NCI-H2081 treated with DMSO at 0.1 percent for 48 hours (cell line): ENCODE measurements at regions not wholly inside any gene's neighbourhood (a gene's known extent, or its start where the extent isn't known, plus 50 kb on each side); places are given as distances from the start of the nearest gene placed in this dataset.
"Not testable (repeated sequence)": the region's sequence is repeated elsewhere in the genome, so short reads cannot be mapped to it uniquely, and the experiment has no call there.

Source experiments
- DNase-seq: peaks from one replicate; lab custom pipeline; 2025; lab: John Stamatoyannopoulos, UW

DNA sequence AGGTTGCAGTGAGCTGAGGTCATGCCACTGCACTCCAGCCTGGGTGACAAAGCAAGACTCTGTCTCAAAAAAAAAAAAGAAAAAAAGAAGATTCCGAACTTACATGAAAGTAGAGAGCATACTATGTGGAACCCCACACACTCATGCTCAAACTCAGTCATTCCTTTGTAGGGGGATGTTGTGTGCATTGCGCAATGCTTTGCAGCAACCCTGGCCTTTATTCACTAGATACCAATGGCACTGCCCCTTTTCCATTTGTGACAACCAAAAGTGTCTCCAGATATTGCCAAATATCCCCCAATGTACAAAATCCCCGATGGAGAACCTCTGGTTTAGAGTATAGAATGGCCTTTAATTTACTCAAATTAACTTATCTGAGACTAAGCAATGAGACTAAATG lies 158.6 kb downstream of the GJA1 start:
- DNase-seq = no peak

DNA sequence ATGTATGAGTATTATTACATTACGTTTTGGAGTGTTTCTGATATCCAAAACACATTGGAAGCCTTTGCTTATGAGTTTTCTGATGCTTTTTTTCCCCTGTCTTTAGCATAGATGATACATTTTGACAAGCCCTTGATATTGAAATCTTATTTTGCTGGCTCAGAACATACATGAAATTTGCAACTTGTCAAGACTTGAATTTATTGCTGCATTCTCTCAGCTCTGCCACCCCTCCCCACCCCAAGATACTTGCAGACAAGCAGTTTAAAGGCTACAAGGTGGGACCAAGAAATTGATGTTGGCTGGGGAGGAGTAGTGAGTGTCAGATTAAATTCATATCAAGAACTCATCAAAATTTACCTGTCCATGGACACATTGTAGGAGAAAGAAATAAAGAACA lies 160.2 kb downstream of the GJA1 start:
- DNase-seq = no peak

DNA sequence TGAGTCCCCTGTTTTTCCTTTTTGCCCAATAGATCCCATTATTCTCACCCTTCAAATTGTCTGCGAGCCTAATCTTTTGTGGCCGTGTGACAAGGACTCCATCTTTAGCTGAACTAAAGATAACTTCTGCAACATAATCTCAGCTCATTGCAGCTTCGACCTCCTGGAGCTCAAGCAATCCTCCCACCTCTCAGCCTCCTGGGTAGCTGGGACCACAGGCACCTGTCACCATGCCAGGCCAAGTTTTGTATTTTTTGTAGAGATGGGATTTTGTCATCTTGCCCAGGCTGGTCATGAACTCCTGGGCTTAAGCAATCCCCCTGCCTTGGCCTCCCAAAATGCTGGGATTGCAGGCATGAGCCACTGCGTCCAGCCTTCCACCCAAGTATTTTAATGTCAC lies 161.0 kb downstream of the GJA1 start:
- no peak for DNase-seq

DNA sequence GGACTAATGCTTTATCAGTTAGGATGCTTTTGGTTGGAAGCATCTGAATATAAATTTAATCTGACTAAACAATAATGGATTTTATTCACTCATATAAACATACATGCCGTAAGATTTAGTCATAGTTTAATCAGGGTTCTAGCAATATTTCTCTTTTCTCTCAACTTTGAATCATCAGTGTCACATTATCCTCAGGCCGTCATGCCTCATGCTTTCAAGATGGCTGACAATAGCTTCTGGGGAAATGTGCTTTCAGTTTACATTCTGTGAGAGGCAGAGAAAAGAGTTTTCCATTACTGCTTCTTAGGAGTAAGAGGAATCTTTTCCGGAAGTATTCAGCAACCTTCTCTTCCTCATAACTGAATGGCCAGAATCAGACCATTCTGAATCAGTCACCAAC lies 162.2 kb downstream of the GJA1 start:
- no peak for DNase-seq

DNA sequence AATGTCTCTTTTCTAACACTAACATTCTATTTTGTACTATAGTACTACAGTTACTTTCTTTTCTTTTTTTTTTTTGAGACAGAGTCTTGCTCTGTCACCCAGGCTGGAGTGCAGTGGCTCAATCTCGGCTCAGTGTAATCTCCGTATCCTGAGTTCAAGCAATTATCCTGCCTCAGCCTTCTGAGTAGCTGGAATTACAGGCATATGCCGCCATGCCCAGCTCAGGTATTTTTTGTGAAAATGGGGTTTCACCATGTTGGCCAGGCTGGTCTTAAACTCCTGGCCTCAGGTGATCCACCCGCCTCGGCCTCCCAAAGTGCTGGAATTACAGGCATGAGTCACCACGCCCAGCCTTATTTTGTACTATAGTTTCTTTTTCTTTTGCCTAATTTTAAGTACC lies 163.9 kb downstream of the GJA1 start:
- not testable (repeated sequence) for DNase-seq

DNA sequence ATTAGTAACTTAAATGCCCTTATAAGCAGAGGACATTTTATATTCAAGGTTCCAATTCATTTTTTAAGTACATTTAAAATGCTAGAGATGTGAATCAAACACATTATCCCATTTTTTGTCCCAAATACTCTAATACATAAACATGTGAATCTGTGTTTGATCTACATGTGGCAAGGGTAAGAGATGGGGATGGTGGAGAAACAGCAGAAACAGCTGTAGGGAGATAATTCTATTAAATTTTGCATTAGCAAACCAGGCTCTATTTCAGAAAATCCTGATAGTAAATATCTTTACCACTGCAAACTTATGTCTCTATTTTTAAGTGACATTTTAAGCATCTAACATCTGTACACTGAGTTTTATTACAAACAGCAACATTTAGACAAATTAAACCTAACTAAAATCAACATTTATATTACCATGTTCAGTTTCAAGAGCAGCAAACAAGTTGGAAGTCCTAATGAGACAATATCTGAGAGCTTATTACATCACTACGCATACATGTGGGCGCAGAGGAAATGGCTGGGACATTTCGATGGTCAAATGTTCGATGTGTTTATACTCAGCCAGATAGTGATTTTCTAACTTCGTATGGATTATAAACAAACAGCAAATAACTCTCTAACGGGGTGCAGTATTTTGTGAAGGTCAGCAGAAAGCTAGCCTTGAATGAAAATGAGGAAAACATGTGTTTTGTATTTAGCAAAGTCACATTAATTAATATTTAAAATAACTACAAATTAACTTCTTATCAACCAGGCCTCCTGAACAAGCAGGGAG lies 165.1 kb downstream of the GJA1 start:
- no peak for DNase-seq

DNA sequence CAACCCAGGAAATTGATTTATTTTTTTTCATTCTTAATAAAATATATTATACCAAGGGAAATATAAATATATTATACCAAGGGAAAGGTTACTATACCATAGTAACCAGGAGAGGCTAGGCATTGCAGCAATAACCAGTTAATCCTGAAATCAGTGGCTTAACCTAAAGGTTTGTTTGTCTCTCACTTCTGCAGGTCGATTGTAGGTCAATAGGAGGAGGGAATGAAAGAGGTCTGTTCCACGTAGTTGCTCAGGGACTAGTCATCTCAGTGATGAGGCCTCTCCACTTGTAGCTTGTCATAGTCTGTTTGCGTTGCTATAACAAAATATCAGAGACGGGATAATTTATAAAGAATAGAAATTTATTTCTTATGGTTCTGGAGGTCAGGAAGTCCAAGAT lies 168.0 kb downstream of the GJA1 start:
- no peak for DNase-seq

DNA sequence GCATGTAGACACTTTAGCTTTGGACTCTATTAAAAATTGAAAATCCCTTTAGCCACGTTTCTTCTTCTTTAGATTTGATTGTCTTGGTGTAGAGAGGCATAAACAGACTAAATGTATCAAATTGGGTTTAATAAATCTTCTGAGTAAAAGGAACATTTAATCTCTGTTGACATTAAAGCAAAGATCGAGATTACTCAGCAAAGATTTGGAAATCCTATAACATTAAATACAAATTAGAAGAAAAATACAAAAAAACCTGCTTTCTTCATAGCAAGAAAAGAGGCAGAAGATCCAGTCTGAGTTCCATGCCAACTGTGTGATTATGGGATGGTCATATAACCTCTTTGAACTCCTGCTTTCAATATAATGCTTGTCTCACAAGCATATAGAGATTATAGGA lies 172.3 kb downstream of the GJA1 start:
- DNase-seq = no peak

DNA sequence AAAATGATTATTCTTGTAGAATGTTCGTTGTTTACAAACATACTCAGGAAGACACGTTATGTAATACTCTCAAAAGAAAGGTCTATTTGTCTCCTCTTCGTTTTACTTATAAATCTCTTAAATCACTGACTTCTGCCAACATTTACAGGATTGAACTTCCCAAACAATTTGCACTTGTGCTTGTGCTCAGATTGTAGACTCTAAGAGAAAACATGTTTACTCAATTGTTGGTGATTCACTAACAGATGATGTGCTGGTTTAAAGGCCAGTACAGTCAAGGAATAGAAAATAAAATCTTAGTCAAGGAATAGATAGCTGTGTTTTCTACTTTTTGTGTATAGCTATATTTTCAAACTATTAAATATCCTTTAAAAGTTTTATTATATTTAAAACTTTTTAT lies 172.8 kb downstream of the GJA1 start:
- DNase-seq = no peak

DNA sequence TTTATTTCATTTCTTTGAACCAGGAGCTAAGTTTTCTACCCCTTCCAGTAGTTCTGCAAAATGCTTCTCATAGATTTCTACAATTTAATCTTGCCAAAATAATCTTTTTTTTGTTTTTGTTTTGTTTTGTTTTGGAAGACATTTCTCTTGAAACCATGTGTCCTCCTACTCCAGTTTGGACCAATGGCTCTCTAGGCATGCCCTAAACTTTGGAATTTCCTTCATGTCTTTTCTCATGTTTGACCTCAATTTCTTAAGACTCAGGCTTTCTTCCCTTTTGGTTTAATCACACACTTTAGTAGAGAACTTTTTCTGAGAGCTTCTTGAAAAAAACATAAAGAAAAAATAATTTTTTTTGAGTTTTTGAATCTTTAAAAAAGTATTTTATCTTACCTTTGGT lies 173.8 kb downstream of the GJA1 start:
- DNase-seq = no peak

DNA sequence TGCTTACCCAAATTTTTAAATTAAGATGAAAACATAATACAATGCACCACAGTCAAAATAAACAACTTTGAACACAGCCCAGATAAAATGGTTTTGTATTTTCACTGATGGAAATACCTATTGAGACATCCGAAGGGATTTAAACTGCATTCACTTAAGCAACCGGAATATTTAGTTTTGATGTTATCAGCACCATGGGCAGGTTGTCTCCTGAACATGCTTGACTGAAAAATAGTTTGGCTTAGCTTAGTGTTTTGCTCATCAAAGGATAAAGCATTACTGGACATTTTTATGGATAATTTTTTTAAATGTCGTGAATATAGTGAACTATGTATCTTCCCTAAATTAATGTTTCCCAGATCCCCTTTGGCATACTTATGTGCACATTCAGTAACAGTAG lies 177.5 kb downstream of the GJA1 start:
- DNase-seq = no peak

DNA sequence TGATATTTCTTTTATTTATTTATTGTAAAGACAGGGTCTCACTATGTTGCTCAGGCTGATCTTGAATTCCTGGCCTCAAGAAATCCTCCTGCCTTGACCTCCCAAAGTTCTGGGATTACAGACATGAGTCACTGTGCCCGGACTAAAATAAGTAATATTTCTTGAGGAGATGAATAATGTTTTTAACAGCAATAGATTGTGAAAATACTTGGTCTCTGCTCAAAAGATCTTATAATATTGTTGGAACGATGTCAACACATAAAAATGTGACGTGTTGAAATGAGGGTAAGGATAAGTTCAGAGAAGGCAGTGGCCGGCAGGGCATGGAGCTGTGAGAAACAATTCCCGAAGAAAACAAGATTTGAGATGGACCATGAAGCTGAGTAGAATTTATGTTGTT lies 178.7 kb downstream of the GJA1 start:
- DNase-seq = no peak

DNA sequence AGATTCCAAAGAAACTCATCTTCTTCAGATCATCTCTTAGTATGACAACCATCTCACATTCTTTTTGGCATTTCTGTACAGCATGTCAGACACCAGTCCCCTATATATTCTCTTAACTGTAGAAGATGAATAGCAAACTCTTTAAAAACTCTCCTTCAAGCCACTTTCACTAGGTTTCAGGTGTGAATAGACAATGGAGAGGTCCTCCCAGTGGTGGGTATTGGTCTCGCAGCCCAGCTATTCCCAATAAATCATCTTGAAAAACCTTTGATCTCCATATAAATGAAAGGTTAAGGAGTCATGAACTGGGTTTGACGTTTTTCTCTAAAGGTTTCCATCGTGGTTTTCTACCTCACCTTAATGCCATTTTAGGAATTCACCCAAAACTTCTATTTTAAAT lies 180.0 kb downstream of the GJA1 start:
- no peak for DNase-seq

DNA sequence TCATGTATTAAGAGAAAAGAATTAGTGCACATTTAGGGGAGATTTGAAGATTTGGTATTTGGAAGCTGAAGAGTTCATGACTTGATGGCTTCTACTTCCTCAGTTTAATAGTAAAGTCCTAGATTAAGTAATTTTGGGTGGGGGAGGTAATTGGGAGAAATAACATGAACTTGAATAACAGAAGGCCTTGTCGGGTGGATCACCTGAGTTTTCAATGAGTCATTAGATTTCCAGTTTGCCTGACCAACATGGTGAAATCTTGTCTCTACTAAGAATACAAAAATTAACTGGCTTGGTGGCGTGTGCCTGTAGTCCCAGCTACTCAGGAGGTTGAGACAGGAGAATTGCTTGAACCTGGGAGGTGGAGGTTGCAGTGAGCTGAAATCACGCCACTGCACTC lies 181.0 kb downstream of the GJA1 start:
- no peak for DNase-seq

DNA sequence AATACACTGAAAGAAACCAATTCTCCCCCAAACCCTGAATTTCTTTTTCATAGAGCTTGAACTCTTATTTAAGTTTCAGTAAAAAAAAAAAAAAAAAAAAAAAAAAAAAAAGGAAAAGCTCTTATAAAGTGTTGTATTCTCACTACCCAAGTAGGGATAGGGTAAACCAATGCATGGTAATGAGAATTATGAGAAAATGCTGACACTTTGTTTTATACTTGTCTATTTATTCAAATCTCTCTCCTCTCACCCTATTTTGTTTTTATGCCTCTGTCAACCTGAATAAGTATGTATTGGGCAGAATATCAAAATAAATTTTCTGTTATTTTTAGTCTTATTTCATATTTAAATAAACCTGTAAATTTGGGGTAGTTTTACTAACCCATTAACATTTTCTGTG lies 181.9 kb downstream of the GJA1 start:
- DNase-seq = no peak

DNA sequence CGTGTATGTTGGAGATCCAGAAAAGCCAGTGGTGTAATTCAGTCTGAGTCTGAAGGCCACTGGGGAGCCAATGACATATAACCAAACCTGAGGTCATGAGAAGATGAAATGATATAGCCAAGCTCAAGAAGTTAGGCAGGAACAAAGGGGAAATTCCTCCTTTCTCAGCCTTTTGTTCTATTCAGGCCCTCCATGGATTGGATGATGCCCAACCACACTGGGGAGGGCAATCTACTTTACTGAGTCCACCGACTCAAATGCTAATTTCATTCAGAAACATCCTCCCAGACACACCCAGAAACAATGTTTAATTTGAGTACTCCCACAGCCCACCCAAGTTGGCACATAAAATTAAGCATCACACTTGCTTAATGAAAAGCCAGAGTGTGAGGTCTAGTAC lies 183.6 kb downstream of the GJA1 start:
- no peak for DNase-seq

DNA sequence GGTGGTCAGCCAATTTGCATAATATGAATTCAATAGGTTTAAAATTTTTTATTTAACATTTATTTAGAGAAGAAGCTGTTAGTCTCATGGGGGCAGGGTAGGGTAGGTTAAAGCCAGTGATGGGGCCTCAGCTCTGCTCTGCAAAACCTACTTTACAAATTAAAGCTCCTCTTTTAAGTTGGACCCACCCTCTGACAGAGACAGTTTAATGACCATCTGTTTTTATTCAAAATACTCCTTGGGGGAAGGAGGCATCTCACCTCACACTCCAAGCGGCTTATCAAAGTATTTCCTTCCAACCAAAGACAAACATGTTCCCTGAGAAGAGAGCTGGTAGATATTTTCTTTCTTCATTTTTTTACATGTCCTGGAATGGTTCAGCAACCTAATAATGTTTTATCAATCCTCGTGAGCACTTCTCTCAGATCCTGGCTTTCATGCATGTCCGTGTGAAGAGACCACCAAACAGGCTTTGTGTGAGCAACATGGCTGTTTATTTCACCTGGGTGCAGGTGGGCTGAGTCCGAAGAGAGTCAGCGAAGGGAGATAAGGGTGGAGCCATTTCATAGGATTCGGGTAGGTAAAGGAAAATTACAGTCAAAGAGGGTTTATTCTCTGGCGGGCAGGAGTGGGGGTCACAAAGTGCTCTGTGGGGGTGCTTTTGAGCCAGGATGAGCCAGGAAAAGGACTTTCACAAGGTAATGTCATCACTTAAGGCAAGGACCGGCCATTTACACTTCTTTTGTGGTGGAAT lies 184.7 kb downstream of the GJA1 start:
- DNase-seq = no peak

DNA sequence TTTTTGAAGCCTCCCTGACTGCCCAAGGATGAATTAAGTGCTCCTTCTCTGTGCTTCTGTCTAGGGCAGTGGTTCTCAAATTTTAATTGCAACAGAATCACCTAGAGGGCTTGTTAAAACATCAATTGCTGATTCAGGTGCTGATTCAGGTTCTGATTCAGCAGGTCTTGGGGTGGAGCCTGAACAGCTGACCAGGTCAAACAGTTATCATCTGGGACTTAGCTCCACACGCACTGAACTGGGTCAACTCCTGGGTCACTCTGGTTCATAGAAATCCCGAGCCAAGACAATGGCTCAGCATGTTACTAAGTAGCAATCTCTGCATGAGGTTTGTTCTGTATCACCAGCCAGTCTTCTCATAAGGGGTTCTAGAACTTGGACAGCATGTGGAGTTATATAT lies 192.3 kb downstream of the GJA1 start:
- DNase-seq = no peak

DNA sequence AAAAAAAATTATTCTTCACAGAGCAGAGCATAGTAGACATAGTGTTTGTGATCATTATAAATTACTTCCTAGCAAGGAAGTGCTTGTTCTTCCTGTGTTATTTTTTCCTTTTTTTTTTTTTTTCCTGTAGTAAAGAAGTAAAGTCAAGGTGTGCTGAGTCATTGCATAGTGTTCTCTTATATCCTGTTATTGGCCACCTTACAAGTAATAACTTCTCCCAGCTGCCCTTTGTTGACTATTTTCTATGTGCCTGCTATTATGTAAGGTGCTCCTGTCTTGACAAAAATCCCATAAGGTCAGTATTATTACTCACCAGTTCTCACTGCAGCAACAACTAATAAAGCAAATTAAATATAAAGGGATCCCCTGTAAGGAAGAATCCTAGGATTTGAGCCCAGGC lies 195.3 kb downstream of the GJA1 start:
- DNase-seq = no peak

DNA sequence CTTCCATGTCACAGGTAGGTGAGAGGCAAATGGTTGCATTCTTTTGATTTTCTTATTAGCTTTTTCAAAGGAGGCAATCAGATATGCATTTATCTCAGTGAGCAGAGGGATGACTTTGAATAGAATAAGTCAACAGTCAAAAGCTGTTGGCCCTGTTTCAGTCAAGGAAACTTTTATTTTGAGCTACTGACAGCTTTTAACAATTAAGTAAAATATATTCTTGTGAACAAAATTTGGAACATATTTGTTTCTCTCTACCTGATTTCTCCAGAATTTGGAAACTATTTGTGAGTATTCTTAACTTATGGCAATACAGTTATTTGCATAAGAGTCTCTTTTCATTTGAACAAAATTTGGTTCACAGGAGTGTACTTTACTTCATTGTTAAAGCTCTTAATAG lies 196.3 kb downstream of the GJA1 start:
- not testable (repeated sequence) for DNase-seq

DNA sequence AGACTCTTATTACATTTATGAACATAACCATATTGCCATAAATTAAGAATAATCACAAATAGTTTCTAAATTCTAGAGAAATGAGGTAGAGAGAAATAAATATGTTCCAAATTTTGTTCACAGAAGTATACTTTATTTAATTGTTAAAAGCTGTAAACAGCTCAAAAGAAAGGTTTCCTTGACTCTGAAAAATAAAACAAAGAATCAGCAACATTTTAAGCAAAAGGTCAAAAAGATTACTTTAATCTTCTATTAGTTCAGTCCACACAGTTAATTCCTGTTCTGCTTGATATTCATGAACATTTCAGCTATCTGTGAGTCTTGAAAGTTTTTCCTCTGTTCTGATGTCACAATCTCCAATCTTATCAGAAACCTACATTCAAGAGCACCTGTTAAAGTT lies 197.9 kb downstream of the GJA1 start:
- DNase-seq = no peak

DNA sequence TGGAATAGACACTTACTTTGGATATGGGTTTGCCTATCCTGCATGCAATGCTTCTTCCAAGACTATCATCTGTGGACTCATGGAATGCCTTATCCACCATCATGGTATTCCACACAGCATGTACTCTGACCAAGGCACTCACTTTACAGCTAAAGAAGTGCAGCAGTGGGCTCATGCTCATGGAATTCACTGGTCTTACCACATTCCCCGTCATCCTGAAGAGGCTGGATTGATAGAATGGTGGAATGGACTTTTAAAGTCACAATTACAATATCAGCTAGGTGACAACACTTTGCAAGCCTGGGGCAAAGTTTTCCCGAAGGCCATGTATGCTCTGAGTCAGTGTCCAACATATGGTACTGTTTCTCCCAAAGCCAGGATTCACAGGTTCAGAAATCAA lies 199.1 kb downstream of the GJA1 start:
- not testable (repeated sequence) for DNase-seq

DNA sequence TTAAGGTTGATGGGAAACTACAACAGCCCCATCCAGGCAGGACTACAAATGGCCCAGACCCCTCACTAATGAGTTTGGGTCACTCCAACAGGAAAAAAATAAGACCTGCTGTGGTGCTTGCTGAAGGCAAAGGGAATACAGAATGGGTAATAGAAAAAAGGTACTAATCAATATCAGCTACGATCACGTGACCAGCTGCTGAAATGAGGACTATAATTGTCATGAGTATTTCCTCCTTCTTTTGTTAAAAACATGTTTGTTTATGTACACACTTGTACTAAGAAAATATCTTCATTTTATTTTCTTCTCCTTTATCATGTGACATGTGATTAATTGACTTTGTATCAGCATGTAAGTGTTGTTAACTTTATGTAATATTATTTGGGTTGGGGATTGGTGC lies 199.9 kb downstream of the GJA1 start:
- DNase-seq = no peak

DNA sequence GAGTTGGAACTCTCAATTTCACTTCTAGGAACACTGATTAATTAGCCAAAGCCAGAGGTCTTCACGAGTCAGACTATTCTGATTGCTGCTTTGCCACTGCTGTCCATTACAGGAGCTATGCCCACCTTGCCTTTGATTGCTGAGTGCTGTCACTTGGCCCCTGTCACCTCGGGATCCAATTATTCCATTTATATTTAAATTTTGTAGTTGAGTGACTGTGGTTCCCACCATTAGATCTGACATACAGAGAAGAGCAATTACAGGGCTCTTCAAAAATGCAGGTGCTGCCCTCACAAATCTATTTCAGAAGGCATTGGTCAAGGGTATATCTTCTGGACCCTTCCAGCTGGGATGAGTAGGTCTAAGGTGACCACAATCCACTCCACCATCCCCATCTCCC lies 200.8 kb downstream of the GJA1 start:
- DNase-seq = not testable (repeated sequence)
